ENCODE measurements at regions not wholly inside any gene's neighbourhood (a gene's known extent, or its start where the extent isn't known, plus 50 kb on each side); places are given as distances from the start of the nearest gene placed in this dataset.

GRCh38 chr1:90504509-90504908 lies 212.6 kb downstream of the BARHL2 start:
- H3K27ac ChIP-seq (ENCODE audit: insufficient read depth, low read depth, low read length, poor library complexity, severe bottlenecking) = no peak overlapping the region
- H3K27me3 ChIP-seq (ENCODE audit: control insufficient read depth, insufficient read depth, low read length, poor library complexity, severe bottlenecking) = no peaks in the 10 kb centered on the region
- 86 to 100% methylated on average over 1 of the region's 1 CpG for WGBS, 2 experiments
- no peaks in the 10 kb centered on the region for H3K9me3 ChIP-seq (ENCODE audit: control insufficient read depth, low read length)
- no peaks in the 10 kb centered on the region for H3K36me3 ChIP-seq (ENCODE audit: control insufficient read depth, insufficient read depth, low read length)
- H3K4me3 ChIP-seq (ENCODE audit: insufficient read depth, low read depth, low read length) = no peak overlapping the region
- H3K4me1 ChIP-seq (ENCODE audit: control insufficient read depth, insufficient read depth, low read length) = peaks cover 23% of the 10 kb centered on the region

- Histone ChIP-seq H3K4me1 (ENCODE audit: control insufficient read depth, insufficient read depth, low read length) (peaks cover 23% of the 10 kb centered on the region), H3K27ac (ENCODE audit: insufficient read depth, low read depth, low read length, poor library complexity, severe bottlenecking) (no peak overlapping the region), H3K4me3 (ENCODE audit: insufficient read depth, low read depth, low read length) (no peak overlapping the region), H3K36me3 (ENCODE audit: control insufficient read depth, insufficient read depth, low read length) (no peaks in the 10 kb centered on the region), H3K27me3 (ENCODE audit: control insufficient read depth, insufficient read depth, low read length, poor library complexity, severe bottlenecking) (no peaks in the 10 kb centered on the region), H3K9me3 (ENCODE audit: control insufficient read depth, low read length) (no peaks in the 10 kb centered on the region)
- WGBS, 2 experiments = 10 to 17% methylated on average over 1 of the region's 1 CpG
Observed at GRCh38 chr1:90502696-90503095, 214.4 kb downstream of the BARHL2 start.

GRCh38 chr1:90502194-90502593 lies 214.9 kb downstream of the BARHL2 start:
- Histone ChIP-seq H3K27ac (ENCODE audit: insufficient read depth, low read depth, low read length, poor library complexity, severe bottlenecking) (no peak overlapping the region), H3K4me3 (ENCODE audit: insufficient read depth, low read depth, low read length) (no peak overlapping the region), H3K4me1 (ENCODE audit: control insufficient read depth, insufficient read depth, low read length) (peaks cover 23% of the 10 kb centered on the region), H3K27me3 (ENCODE audit: control insufficient read depth, insufficient read depth, low read length, poor library complexity, severe bottlenecking) (no peaks in the 10 kb centered on the region), H3K36me3 (ENCODE audit: control insufficient read depth, insufficient read depth, low read length) (no peaks in the 10 kb centered on the region), H3K9me3 (ENCODE audit: control insufficient read depth, low read length) (no peaks in the 10 kb centered on the region)
- 55 to 56% methylated on average over 7 of the region's 7 CpGs for WGBS, 2 experiments

GRCh38 chr1:90501281-90501680 lies 215.8 kb downstream of the BARHL2 start:
- Histone ChIP-seq H3K36me3 (ENCODE audit: control insufficient read depth, insufficient read depth, low read length) (no peaks in the 10 kb centered on the region), H3K27me3 (ENCODE audit: control insufficient read depth, insufficient read depth, low read length, poor library complexity, severe bottlenecking) (no peaks in the 10 kb centered on the region), H3K27ac (ENCODE audit: insufficient read depth, low read depth, low read length, poor library complexity, severe bottlenecking) (no peak overlapping the region), H3K4me1 (ENCODE audit: control insufficient read depth, insufficient read depth, low read length) (peaks cover 23% of the 10 kb centered on the region), H3K9me3 (ENCODE audit: control insufficient read depth, low read length) (no peaks in the 10 kb centered on the region), H3K4me3 (ENCODE audit: insufficient read depth, low read depth, low read length) (no peak overlapping the region)
- 15% methylated on average over 2 of the region's 3 CpGs; no CpG with 5 or more reads in 1 of the 2 experiments for WGBS, 2 experiments

GRCh38 chr1:90494748-90495282 lies 222.3 kb downstream of the BARHL2 start:
- Histone ChIP-seq H3K9me3 (ENCODE audit: control insufficient read depth, low read length) (no peaks in the 10 kb centered on the region), H3K4me3 (ENCODE audit: insufficient read depth, low read depth, low read length) (no peak overlapping the region), H3K27ac (ENCODE audit: insufficient read depth, low read depth, low read length, poor library complexity, severe bottlenecking) (no peak overlapping the region), H3K4me1 (ENCODE audit: control insufficient read depth, insufficient read depth, low read length) (peaks cover 6% of the 10 kb centered on the region), H3K36me3 (ENCODE audit: control insufficient read depth, insufficient read depth, low read length) (no peaks in the 10 kb centered on the region), H3K27me3 (ENCODE audit: control insufficient read depth, insufficient read depth, low read length, poor library complexity, severe bottlenecking) (no peaks in the 10 kb centered on the region)
- WGBS, 2 experiments = 82% methylated on average over 11 of the region's 11 CpGs

- WGBS, 2 experiments = 95 to 100% methylated on average over 4 to 5 of the region's 5 CpGs
- Histone ChIP-seq H3K4me3 (ENCODE audit: insufficient read depth, low read depth, low read length) (no peak overlapping the region), H3K27me3 (ENCODE audit: control insufficient read depth, insufficient read depth, low read length, poor library complexity, severe bottlenecking) (no peaks in the 10 kb centered on the region), H3K27ac (ENCODE audit: insufficient read depth, low read depth, low read length, poor library complexity, severe bottlenecking) (no peak overlapping the region), H3K36me3 (ENCODE audit: control insufficient read depth, insufficient read depth, low read length) (no peaks in the 10 kb centered on the region), H3K9me3 (ENCODE audit: control insufficient read depth, low read length) (no peaks in the 10 kb centered on the region), H3K4me1 (ENCODE audit: control insufficient read depth, insufficient read depth, low read length) (no peaks in the 10 kb centered on the region)
Observed at GRCh38 chr1:90488451-90488850, 228.7 kb downstream of the BARHL2 start.

- H3K4me3 ChIP-seq (ENCODE audit: insufficient read depth, low read depth, low read length) = no peak overlapping the region
- WGBS, 2 experiments = 100% methylated on average over 2 of the region's 3 CpGs
- no peaks in the 10 kb centered on the region for H3K4me1 ChIP-seq (ENCODE audit: control insufficient read depth, insufficient read depth, low read length)
- H3K9me3 ChIP-seq (ENCODE audit: control insufficient read depth, low read length) = no peaks in the 10 kb centered on the region
- H3K27ac ChIP-seq (ENCODE audit: insufficient read depth, low read depth, low read length, poor library complexity, severe bottlenecking) = no peak overlapping the region
- H3K27me3 ChIP-seq (ENCODE audit: control insufficient read depth, insufficient read depth, low read length, poor library complexity, severe bottlenecking) = no peaks in the 10 kb centered on the region
- H3K36me3 ChIP-seq (ENCODE audit: control insufficient read depth, insufficient read depth, low read length) = no peaks in the 10 kb centered on the region
Observed at GRCh38 chr1:90486996-90487395, 230.1 kb downstream of the BARHL2 start.

GRCh38 chr1:90486134-90486824 lies 230.8 kb downstream of the BARHL2 start:
- Histone ChIP-seq H3K9me3 (ENCODE audit: control insufficient read depth, low read length) (no peaks in the 10 kb centered on the region), H3K36me3 (ENCODE audit: control insufficient read depth, insufficient read depth, low read length) (no peaks in the 10 kb centered on the region), H3K27ac (ENCODE audit: insufficient read depth, low read depth, low read length, poor library complexity, severe bottlenecking) (no peak overlapping the region), H3K4me3 (ENCODE audit: insufficient read depth, low read depth, low read length) (no peak overlapping the region), H3K27me3 (ENCODE audit: control insufficient read depth, insufficient read depth, low read length, poor library complexity, severe bottlenecking) (no peaks in the 10 kb centered on the region), H3K4me1 (ENCODE audit: control insufficient read depth, insufficient read depth, low read length) (no peaks in the 10 kb centered on the region)
- WGBS, 2 experiments = 100% methylated on average over 1 of the region's 1 CpG

GRCh38 chr1:90480271-90480835 lies 236.7 kb downstream of the BARHL2 start:
- Histone ChIP-seq H3K4me3 (ENCODE audit: insufficient read depth, low read depth, low read length) (no peak overlapping the region), H3K4me1 (ENCODE audit: control insufficient read depth, insufficient read depth, low read length) (peaks cover 6% of the 10 kb centered on the region), H3K27me3 (ENCODE audit: control insufficient read depth, insufficient read depth, low read length, poor library complexity, severe bottlenecking) (no peaks in the 10 kb centered on the region), H3K9me3 (ENCODE audit: control insufficient read depth, low read length) (no peaks in the 10 kb centered on the region), H3K36me3 (ENCODE audit: control insufficient read depth, insufficient read depth, low read length) (no peaks in the 10 kb centered on the region), H3K27ac (ENCODE audit: insufficient read depth, low read depth, low read length, poor library complexity, severe bottlenecking) (no peak overlapping the region)
- WGBS, 2 experiments = 90 to 100% methylated on average over 1 of the region's 1 CpG

- Histone ChIP-seq H3K36me3 (ENCODE audit: control insufficient read depth, insufficient read depth, low read length) (no peaks in the 10 kb centered on the region), H3K27me3 (ENCODE audit: control insufficient read depth, insufficient read depth, low read length, poor library complexity, severe bottlenecking) (no peaks in the 10 kb centered on the region), H3K4me1 (ENCODE audit: control insufficient read depth, insufficient read depth, low read length) (peaks cover 6% of the 10 kb centered on the region), H3K27ac (ENCODE audit: insufficient read depth, low read depth, low read length, poor library complexity, severe bottlenecking) (no peak overlapping the region), H3K9me3 (ENCODE audit: control insufficient read depth, low read length) (no peaks in the 10 kb centered on the region), H3K4me3 (ENCODE audit: insufficient read depth, low read depth, low read length) (no peak overlapping the region)
- WGBS, 2 experiments = 69 to 76% methylated on average over 3 of the region's 3 CpGs
Observed at GRCh38 chr1:90476994-90477393, 240.1 kb downstream of the BARHL2 start.
